ENCODE measurements at regions not wholly inside any gene's neighbourhood (a gene's known extent, or its start where the extent isn't known, plus 50 kb on each side); places are given as distances from the start of the nearest gene placed in this dataset.

DNA sequence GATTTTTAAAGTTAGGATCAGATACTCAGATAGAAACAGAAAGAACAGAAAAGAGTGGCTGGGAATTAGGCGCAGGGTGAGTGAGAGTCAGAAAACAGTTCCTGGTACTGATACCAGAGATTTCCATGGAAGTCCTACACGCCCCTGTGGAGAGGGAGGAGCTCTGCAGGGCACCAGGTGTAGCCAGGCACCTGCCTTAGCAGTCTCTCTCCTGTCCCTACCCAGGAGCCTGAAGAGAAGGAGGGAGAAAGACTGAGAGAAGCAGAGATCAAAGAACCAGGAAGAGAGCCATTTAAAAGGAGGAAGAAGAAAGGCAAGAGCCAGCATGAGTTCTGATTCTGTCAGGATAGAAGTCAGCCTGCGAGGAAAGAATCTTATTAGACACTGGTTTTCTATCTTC lies 65.0 kb downstream of the CBLN1 start:
- no peak for DNase-seq

DNA sequence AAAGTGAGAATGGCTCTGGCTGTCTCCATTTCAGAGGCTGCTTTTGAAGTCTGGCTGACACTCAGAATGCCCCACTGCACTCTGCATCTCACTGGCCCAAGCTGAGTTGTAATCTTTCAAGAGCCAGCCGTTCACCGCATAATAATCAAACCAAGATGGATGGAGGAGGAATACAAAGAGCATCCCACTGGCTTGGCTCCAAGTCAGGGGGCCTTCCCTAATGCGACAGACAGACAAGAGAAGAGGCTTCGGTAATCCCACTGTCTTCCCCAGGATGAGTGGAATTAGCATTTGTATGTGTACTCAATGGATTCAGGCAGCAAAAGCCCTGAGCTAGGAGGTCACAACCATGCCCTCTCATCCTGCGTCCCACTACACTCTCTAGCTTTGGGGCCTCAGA lies 68.0 kb downstream of the CBLN1 start:
- no peak for DNase-seq

DNA sequence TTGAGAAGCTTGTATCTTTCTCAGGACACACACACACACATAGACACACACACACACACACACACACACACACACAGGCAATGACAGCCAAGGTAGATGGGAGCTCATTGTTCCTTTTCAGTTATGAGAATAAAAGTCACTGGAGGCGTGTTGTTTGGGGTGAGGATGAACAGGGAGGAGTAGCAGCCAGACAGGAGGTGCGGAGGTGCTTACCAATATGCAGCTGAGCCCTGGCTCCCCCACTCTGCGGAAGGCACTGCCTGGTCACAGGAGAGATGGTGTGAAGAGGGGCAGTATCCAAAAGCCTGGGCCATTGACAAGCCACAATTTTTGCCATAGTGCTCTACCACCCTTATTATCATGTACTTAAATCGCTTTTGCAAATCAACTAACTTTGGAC lies 77.4 kb downstream of the CBLN1 start:
- no peak for DNase-seq

DNA sequence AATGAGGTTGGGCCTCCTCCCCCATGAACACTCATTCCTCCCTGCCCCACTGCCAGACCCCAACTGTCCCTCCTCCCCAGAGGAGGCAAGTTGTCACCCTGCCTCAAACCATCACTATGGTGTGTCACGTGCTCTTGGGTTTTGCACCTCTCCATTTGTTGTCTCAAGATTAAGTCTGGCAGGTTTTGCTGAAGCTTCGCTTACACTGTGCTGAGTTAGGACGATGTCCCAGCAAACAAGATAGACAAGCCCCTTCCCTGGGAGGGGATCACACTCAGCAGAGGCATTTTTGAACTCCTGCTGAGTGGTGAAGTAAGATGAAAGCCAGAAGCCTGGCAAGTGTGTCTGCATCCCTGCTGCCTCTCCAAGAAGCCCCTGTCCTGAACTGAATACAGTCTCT lies 78.3 kb downstream of the CBLN1 start:
- no peak for DNase-seq

DNA sequence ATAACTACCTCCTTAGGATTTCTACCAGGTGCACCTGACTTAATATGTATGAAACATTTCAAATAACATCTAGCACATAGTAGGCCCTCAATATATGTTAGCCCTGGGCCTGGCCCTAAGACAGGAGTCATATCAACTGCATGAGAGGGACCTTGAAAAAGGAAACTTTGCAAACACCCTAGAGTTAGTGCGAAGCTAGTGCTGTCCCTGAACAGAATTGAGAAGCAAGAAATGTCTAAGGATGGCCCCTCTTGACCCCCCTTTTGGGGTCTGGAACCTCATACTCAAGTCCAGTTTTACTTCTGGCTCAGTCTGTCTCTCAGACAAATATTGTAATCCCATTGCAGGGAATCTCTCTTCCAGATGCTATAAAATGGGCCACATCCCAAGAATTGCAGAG lies 80.5 kb downstream of the CBLN1 start:
- no peak for DNase-seq

DNA sequence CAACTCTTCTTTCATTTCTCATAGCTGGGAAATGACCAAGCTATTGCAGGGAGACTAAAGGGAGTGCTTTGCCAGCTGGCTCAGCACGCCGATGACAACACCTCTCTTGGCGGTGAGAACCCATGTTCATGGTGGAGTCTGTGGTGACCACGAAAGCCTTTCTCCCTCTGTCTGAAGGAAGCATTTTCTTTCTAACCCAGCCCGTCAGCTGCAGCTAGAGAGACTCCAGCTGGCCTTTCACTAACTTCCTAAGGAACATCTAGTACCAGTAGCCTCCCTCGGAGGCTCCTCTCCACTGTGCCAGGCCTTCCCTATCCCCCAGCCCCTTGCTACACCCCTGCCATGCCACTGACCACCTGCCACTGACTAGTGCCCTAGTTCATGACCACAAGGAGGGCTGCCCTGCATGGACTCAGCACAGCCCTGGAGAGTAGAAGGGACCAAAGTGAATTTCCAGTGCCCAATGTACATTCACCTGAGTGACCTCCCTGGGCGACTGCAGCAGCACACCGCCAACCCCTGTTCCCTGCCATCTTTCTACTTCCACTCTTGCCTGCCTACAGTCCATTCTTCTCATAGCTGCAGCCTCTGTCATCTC lies 81.3 kb downstream of the CBLN1 start:
- DNase-seq, result no peak

DNA sequence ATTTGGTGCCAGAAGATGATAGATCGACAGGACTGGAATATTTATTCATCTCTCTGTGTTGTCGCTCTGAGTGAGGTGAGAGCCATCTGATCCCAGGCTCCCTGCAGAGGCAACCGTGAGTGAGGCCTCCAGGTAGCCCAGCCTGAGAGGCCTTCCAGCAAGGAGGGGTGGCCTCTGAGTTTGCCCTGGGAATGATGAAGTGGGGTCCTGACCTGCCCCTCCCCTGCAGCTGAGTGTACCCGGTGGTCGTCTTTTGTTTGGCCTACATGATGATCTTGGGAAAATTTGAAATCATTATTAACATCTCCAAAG lies 86.4 kb downstream of the CBLN1 start:
- no peak for DNase-seq

DNA sequence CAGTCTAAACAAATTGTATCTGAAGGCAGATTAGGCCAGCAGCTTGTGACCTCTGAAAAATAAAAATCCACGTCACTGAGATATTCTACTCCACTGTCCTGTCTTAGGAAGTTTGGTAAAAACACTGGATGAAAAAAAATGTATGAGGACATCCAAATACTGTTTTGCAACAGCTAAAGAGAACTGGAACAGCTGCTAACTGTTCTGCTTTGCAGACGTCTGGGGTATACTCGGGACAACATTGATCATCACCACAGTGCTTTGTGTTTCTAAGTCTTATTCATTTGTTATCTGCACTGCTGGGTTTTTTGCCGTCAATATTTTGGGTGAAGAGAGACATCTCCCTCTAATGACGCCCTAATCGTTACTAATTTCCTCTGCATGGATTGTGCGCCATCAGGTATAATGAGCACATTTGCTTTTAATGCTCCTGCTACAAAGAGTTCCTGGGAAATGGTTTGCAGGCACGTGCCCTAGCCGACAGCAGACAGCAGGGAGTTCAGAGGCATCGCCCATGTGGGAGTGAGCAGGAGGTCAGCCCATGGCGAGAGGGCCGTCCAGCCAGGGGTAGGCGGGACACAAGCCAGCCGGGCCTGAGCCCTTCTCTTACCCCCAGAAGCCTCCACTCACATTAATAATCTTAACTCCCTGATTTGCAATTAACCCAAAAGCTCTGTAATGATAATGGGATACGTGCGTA lies 87.0 kb downstream of the CBLN1 start:
- no peak for DNase-seq

DNA sequence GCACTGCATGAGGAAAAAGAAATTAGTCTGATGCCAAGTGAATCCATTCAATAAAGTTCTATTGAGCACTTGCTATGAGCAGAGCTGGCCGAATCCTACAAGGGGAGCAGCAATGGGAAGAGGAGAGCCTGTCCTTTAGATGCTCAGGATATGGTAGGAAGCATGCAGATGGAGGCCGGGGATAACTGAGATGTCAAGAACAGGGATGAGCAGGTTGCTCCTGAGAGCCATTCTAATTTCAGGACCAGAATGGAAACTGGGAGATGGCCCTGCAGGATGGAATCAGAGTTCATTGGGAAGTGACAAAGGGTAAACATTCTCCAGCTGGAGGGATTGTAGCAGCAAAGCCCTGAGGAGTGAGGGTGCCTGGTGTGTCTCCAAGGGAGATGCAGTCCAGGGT lies 88.0 kb downstream of the CBLN1 start:
- DNase-seq, result no peak

DNA sequence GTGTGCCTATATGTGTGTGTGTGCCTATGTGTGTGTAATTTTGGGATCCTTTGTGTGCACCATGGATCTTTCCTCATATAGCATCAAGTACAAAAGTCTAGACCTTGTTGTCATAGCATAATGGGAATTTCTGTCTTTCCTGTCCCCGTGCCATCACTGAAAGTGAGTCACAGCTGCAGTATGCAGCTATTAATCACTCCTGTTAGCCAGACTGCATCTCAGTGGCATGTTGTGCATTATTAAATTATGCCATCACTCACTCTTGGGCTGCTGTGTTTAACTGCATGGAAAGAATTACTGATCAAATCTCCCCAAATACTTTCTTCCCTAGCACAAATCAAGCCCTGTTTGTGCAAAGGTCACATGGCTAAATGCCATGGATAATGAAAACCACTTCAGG lies 92.4 kb downstream of the CBLN1 start:
- no peak for DNase-seq

DNA sequence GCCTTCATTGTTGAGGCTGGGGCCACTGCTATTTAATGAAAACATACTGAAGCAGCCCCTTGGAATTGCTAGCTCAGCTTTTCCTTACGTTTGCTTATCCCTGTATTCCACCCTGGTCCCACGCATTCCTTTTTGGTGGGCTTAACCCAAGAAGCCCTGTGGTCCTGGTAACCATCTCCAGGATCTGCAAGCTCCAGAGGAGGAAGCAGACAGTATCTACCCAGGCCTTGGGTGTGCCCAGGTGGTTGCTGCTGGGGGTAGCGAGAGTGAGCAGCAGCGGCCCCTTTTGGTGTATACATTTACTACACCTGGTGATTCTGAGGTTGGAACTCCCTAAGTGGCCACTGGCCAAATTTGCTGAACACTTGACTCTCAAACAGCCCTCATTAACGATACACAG lies 97.7 kb downstream of the CBLN1 start:
- no peak for DNase-seq

DNA sequence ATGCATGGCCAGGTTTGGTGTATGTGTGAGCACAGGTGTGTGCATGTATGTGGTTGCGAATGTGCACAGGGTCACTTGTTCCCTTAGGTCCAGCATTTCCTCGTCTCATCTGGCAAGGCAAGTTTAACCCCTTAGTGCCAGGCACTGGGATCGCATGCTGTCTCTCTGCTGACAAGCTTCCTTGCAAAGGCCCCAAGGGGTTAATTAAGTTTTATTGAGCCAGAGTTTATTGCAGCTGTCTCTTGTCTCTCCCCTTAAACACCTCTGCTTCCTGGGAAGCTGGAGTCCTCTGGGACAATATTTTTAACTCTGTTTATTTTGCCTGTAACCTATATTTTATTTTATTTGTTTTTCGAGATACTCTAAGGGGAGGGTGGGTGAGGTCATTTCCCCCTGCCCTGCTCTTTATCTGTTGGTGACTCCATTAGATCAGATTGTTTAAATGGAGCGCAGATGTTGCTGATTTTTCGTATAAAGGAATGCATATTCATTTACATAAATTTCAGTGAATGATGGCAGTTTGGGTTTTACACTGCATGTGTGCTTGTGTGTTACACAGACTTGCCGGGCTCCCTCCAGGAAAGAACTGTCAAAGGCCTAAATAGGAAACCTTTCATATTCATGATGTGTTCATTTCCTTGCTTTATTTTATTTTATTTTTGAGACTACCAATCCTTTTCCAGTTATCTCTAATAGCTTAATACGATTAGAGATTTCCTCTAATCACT lies 99.7 kb downstream of the CBLN1 start:
- DNase-seq, result no peak

DNA sequence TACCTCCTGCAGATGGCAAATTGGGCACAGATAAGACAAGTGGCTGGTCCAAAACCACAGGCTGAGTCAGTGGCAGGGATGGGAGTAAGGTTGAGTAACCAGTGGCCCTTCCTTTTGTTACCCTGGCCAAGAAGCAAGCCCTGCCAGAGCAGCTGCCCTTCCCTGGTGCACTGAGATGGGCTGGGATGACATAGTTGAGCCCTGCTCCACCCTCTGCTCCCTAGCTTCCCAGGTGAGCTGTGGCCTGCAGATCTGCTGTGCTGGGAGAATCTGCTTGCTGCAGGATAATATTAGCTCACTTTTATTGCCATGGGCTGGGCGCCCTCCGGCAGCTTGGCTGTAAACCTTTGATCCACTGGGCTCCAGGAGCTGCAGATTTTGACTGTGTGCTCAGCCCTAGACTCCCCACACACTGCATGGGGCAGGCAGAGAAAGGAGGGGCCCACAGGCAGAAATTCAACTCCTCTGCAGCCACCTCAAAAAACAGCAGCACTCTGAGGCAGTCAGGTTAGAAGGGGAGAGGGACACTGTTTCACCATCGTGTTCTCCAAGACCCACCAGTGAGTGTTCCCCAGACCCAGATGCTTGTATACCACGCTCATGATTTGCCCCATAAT lies 101.8 kb downstream of the CBLN1 start:
- no peak for DNase-seq

DNA sequence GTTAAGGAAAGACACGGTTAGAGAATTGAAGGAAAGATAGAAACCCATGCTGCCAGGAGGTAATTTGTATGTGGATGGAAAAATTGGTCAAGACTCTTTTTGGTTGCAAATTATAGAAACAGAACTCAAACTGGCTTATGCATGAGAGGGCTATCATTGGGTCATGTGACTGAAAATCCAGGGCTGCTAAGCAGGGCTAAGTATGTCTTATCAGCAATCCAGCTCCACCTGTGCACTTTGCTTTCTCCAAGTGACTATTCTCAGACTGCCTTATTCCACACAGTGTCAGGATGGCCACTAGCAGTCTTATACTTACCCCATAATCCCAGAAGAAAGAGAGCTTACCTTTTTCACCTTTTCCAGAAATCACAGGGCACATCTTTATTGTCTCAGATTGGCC lies 113.5 kb downstream of the CBLN1 start:
- DNase-seq, result no peak

DNA sequence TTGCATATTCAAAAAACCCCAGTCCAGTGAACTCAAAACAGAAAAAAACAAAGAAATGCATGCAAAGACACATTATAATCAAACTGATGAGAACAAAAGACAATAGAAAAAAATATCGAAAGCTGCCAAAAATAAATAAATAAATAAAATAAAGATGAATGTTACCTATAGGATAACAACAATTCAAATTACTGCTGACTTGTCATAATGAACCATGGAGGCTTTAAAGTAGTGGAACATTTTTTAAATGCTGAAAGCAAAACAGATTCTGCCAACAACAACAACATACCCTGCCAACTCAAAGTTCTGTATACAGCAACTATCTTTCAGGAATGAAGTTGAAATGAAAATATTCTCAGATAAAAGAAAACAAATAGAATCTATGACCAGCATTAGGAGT lies 116.6 kb downstream of the CBLN1 start:
- DNase-seq, result no peak

DNA sequence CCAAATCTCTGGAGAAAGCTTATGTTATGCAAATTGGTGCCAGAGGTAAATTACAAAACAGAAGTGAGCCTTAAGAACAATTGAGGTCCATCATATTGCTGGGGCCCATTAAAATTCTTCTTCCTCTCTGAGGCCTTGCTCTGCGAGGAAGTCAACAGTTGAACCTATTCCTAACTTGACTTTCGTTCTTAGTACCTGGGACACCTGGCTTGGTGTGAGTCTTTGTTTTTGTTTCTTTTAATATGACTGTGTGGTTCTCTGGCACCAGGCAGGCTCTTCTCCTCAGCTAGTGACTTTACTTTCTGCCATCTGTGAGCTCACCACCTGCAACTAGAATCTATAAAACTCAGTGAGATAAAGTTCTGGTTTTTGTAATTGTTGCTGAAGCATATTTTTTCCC lies 120.4 kb downstream of the CBLN1 start:
- DNase-seq, result no peak

DNA sequence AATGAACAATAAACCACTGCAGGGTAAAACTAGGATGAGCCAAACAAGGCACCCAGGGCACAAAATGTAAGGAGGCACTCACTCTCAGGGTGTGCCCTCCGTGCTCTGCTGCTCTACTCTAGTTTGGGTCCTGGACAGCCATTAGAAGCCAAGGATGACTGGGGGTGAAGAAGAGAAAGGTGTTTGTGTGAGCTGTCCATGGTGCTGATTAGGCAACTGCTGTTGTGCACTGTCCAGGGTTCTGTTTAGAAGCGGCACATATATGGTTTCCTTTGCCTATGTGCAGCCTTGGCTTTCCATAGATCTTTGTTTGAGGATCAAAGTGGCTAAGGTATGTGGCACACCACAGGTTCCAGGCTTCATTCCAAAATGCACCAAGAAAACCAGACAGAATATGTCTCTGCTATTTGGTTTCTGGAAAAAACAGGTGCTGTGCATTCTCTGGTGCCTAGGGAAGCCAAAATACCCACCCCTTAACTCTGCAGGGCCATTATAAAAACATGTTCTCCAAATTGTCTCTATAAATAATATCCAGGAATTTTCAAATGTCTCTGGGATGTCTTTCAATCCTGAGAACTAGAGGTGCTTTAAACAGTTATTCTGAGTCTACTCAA lies 123.5 kb downstream of the CBLN1 start:
- DNase-seq, result no peak

DNA sequence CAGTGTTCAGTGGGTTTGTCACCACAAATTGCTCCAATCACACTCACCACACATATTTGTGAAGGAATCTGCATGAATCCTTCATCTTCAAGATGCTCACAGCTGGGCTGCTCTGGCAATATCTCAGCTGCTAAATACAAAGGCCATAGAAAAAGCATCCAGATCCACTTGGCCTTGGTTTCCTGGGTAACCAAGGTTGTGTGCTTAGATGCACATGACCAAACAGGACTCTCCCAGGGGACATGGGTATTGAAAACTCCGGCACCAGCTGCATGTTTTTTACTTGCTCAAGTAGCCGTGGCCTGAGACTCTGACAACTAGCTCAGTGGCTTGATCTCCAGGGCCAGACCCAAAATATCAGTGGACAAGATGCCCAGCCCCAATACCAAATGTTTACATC lies 131.3 kb downstream of the CBLN1 start:
- DNase-seq, result no peak

DNA sequence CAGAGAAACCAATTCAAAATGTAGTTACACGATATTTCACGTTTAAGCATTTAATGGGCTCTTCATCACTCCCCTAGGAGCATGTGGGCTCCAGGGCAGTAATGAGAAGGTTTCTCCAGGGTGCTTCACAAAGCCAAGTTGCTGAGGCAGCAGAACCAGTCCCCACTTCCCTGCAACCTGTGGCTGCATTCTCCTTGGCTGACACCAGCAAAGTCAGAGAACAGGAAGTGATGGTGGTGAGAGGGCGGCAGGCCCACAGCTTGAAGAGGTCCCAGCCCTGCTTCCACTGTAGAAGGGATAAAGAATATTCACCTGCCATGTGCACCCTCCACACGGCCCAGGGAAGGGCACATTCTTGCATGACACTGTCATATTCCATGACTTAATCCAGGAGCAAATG lies 133.2 kb downstream of the CBLN1 start:
- DNase-seq, result no peak

DNA sequence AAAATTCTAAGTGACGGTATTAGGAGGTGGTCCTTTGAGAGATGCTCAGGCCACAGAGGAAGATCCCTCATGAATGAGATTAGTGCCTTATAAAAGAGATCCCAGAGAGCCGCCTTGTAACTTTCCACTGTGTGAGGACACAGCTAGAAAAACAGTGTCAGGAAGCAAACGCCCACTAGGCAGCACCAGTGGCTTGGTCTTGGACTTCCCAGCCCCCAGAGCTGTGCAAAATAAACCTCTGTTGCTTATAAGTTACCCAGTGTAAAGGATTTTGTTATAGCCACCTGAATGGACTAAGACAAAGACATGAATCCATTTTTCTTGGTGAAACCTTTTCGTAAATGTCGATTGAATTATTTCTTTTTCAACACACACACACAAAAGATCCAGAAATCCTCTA lies 141.0 kb downstream of the CBLN1 start:
- no peak for DNase-seq

DNA sequence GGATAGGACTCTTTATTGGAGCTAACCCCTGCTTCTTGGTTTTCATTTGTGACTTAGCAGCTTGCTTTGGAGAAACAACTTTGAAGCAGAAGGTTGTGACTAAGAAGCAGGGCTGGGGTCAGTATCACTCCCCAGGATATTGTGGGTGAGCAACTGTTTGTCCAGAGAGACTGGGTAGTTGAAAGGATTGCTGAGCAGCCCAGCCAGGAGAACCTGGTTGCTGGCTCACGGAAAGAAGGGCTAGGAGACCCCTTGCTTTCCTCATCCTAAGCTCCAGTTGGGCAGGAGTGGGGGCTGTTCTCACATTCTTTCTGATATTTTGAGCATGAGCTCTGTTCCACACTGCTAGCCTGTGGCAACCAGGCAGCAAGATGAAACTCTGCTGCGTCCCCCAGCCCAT lies 151.2 kb downstream of the CBLN1 start:
- no peak for DNase-seq

DNA sequence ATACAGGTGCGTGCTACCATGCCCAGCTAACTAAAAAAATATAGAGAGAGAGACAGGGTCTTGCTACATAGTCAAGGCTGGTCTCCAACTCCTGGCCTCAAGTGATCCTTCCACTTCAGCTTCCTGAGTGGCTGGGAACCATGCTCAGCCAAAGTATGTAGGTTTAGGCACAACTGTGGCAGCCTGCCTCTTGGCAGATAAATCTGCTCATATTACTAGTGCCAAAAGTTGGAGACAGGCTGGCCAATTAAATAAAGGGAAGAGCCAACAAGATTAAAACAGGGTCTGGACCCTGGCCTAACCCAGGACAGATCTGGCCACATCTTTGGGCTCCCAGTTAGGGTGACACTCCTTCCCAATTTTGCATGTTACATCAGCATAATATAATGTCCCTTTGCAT lies 151.7 kb downstream of the CBLN1 start:
- no peak for DNase-seq

DNA sequence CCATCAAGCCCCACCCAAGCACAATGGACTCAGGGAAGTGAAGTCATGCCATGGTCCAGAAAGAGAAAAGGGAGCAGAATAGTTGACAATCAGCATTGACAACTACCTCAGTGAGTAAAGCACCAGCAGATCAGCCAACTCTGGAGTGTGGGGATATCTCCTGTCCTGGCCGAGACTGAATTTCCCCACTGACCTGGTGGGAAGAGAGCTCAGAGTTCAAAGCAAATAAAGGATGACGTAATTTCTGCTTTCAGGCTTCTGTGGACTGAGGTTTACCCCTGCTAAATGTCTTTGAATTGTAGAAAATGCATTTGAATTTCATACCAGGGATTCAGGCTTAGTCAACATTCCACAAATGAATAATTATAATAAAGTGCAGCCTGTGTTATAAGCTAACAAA lies 152.9 kb downstream of the CBLN1 start:
- DNase-seq, result no peak

DNA sequence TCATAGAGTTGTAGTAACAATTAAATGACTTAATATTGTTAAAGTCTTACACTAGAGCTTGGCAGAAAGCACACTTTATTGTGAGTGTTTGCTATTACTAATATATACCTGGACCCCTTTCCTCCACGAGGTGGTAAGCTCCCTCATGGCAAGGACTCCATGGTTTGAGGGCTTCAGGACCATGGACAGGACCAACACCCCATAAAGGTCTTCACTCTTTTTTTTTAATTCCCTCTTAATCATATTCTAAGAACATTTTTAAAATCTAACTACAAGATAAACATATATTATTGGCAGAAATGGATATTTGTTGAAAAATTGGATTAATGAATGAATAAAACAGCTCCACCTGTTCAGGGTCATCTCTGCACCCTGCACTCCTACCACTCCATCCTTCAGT lies 154.5 kb downstream of the CBLN1 start:
- DNase-seq, result no peak

Data from stimulated activated CD4-positive, alpha-beta T cell treated with anti-CD3 and anti-CD28 coated beads, Interleukin-4, amount 100 ng/mL, for 4 hours (primary cell).